A549 (cell line): ENCODE measurements at regions not wholly inside any gene's neighbourhood (a gene's known extent, or its start where the extent isn't known, plus 50 kb on each side); places are given as distances from the start of the nearest gene placed in this dataset.

Source experiments
- ATAC-seq, 2 experiments: fragments of 200-7000 bp in 1 of 2; fragments of >200 bp in 1 of 2; cut with Nextera tagmentation in 1 of 2; cut with Tn5 transposase in 1 of 2; 3 replicates each; pipeline versions ENCODE4 v1.8.0 to v1.9.1; 2018 to 2020; ENCODE audit warnings: mild to moderate bottlenecking in 1 of 2, moderate library complexity in 1 of 2
- CTCF ChIA-PET: fragments of 300-600 bp; sonication (Branson Sonifier 250); formaldehyde crosslinking; extraction: SDS; loops from one replicate; lab custom pipeline; 2021; ENCODE audit warnings: antibody characterized with exemption, inconsistent platforms; lab: Yijun Ruan, JAX
- POLR2A ChIA-PET: fragments of 350-600 bp; formaldehyde crosslinking; extraction: SDS; loops from one replicate; lab custom pipeline; 2021; ENCODE audit warnings: antibody characterized with exemption, inconsistent platforms; lab: Yijun Ruan, JAX
- DNase-seq, 2 experiments: peaks; one replicate each; pipeline versions ENCODE4 v3.0.0 to v3.0.0-alpha.2; 2011 to 2016; ENCODE audit warnings: low read depth in 1 of 2, low spot score in 1 of 2
- FAIRE-seq: peaks from 2 replicates; lab custom pipeline; 2011; peaks lifted over from hg19 to GRCh38; lab: Jason Lieb, UNC
- H3K27ac ChIP-seq, 2 experiments: fragments of >200 bp; sonication (Bioruptor Twin); formaldehyde crosslinking; 3 replicates each; pipeline ENCODE4 v1.5.1; 2016 to 2017
- H3K4me1 ChIP-seq: fragments of >200 bp; sonication (Bioruptor Twin); formaldehyde crosslinking; 3 replicates; pipeline ENCODE4 v1.6.1; 2016
- H3K4me2 ChIP-seq: fragments of >200 bp; sonication (Bioruptor Twin); formaldehyde crosslinking; 3 replicates; pipeline ENCODE4 v1.6.1; 2016
- H3K4me3 ChIP-seq: fragments of >200 bp; sonication (Bioruptor Twin); formaldehyde crosslinking; 3 replicates; pipeline ENCODE4 v1.5.1; 2016
- H3K9me3 ChIP-seq: fragments of >200 bp; sonication (Bioruptor Twin); formaldehyde crosslinking; 3 replicates; pipeline ENCODE4 v1.6.1; 2016
- CBX2 ChIP-seq: fragments of 200-600 bp; sonication (generic); IDR thresholded peaks from 2 replicates; pipeline ENCODE4 v1.6.1; 2016; ENCODE audit warnings: low read depth, mild to moderate bottlenecking, borderline replicate concordance
- CHD2 ChIP-seq: fragments of 150-350 bp; IDR thresholded peaks from 2 replicates; pipeline ENCODE4 v1.6.1; 2014; ENCODE audit warnings: low read length; ENCODE audit not compliant: partially characterized antibody
- EHMT2 ChIP-seq: fragments of 200-600 bp; sonication (generic); IDR thresholded peaks from 2 replicates; pipeline ENCODE4 v1.6.1; 2016; ENCODE audit warnings: antibody characterized with exemption, low read depth, mild to moderate bottlenecking, moderate library complexity
- ESRRA ChIP-seq: fragments of 150-350 bp; IDR thresholded peaks from 2 replicates; pipeline ENCODE4 v1.6.1; 2014; ENCODE audit warnings: mild to moderate bottlenecking, low read length, borderline replicate concordance
- FOSB ChIP-seq: fragments of 250-450 bp; sonication (Bioruptor Pico); IDR thresholded peaks from 2 replicates; pipeline ENCODE4 v1.5.0; 2020; ENCODE audit warnings: mild to moderate bottlenecking, moderate library complexity
- FOSL2 ChIP-seq, 2 experiments: fragments of 450-650 bp in 1 of 2; fragments of >200 bp in 1 of 2; sonication (Bioruptor Twin) in 1 of 2; formaldehyde crosslinking; IDR thresholded peaks; 2 replicates each; pipeline versions ENCODE4 v1.5.0 to v1.6.1; 2016 to 2020; ENCODE audit warnings: mild to moderate bottlenecking in 1 of 2, moderate library complexity in 1 of 2
- FOXS1 ChIP-seq: fragments of 250-450 bp; sonication (Bioruptor Pico); IDR thresholded peaks from 2 replicates; pipeline ENCODE4 v1.5.0; 2020; ENCODE audit warnings: mild to moderate bottlenecking, moderate library complexity
- GATA3 ChIP-seq: IDR thresholded peaks from 2 replicates; pipeline ENCODE4 v1.6.1; 2012; ENCODE audit warnings: borderline replicate concordance
- HEYL ChIP-seq: fragments of 250-450 bp; sonication (Bioruptor Pico); IDR thresholded peaks from 2 replicates; pipeline ENCODE4 v1.8.0; 2021; ENCODE audit warnings: mild to moderate bottlenecking, moderate library complexity
- HOXA7 ChIP-seq: fragments of 250-450 bp; sonication (Bioruptor Pico); IDR thresholded peaks from 2 replicates; pipeline ENCODE4 v1.5.0; 2020; ENCODE audit warnings: mild to moderate bottlenecking, moderate library complexity
- HOXB13 ChIP-seq: fragments of 250-450 bp; sonication (Bioruptor Pico); IDR thresholded peaks from 2 replicates; pipeline ENCODE4 v1.5.0; 2020; ENCODE audit warnings: low read depth, mild to moderate bottlenecking, moderate library complexity
- HOXB5 ChIP-seq: fragments of 250-450 bp; sonication (Bioruptor Pico); IDR thresholded peaks from 2 replicates; pipeline ENCODE4 v1.5.0; 2020; ENCODE audit warnings: mild to moderate bottlenecking, moderate library complexity
- JUNB ChIP-seq: fragments of >200 bp; sonication (Bioruptor Twin); formaldehyde crosslinking; IDR thresholded peaks from 2 replicates; pipeline ENCODE4 v1.6.1; 2016
- KDM5A ChIP-seq: fragments of 200-600 bp; sonication (generic); IDR thresholded peaks from 2 replicates; pipeline ENCODE4 v1.6.1; 2016; ENCODE audit warnings: antibody characterized with exemption, mild to moderate bottlenecking
- MAZ ChIP-seq: fragments of 150-350 bp; IDR thresholded peaks from 2 replicates; pipeline ENCODE4 v1.6.1; 2014; ENCODE audit warnings: antibody characterized with exemption, low read depth, low read length, borderline replicate concordance
- MYC ChIP-seq: IDR thresholded peaks from 2 replicates; pipeline ENCODE4 v1.6.1; 2012; ENCODE audit warnings: mild to moderate bottlenecking, inconsistent platforms, low read length, improper control_type of control experiment, borderline replicate concordance
- NFE2L2 ChIP-seq: fragments of 150-350 bp; conservative IDR thresholded peaks from 2 replicates; pipeline ENCODE4 v1.6.1; 2014; ENCODE audit warnings: low read length
- NPAS2 ChIP-seq: fragments of 250-450 bp; sonication (Bioruptor Pico); IDR thresholded peaks from 2 replicates; pipeline ENCODE4 v1.8.0; 2022; ENCODE audit warnings: mild to moderate bottlenecking, moderate library complexity, borderline replicate concordance
- POLR2A ChIP-seq: IDR thresholded peaks from 2 replicates; pipeline ENCODE4 v1.6.1; 2012; ENCODE audit warnings: mild to moderate bottlenecking, low read length
- RARB ChIP-seq: fragments of 250-450 bp; sonication (Bioruptor Pico); IDR thresholded peaks from 2 replicates; pipeline ENCODE4 v1.8.0; 2021; ENCODE audit warnings: mild to moderate bottlenecking, moderate library complexity
- RFX5 ChIP-seq: fragments of 450-650 bp; IDR thresholded peaks from 2 replicates; pipeline ENCODE4 v1.7.1; 2014; ENCODE audit warnings: antibody characterized with exemption, mild to moderate bottlenecking, moderate library complexity
- TFCP2L1 ChIP-seq: fragments of 250-450 bp; sonication (Bioruptor Pico); IDR thresholded peaks from 2 replicates; pipeline ENCODE4 v1.5.0; 2021; ENCODE audit warnings: mild to moderate bottlenecking
- TP53 ChIP-seq: fragments of 250-450 bp; sonication (Bioruptor Pico); IDR thresholded peaks from 2 replicates; pipeline ENCODE4 v1.5.0; 2021; ENCODE audit warnings: mild to moderate bottlenecking, moderate library complexity
- ZC3H11A ChIP-seq: fragments of 450-650 bp; IDR thresholded peaks from 2 replicates; pipeline ENCODE4 v1.6.1; 2014; ENCODE audit warnings: antibody characterized with exemption, mild to moderate bottlenecking
- ZFP36 ChIP-seq: fragments of 450-650 bp; IDR thresholded peaks from 2 replicates; pipeline ENCODE4 v1.6.1; 2014; ENCODE audit warnings: borderline replicate concordance; ENCODE audit not compliant: partially characterized antibody
- ZNF302 ChIP-seq: fragments of 250-450 bp; sonication (Bioruptor Pico); IDR thresholded peaks from 2 replicates; pipeline ENCODE4 v1.9.0; 2021; ENCODE audit warnings: inconsistent platforms, mild to moderate bottlenecking, moderate library complexity
- ZSCAN20 ChIP-seq: fragments of 250-450 bp; sonication (Bioruptor Pico); IDR thresholded peaks from 2 replicates; pipeline ENCODE4 v1.8.0; 2022; ENCODE audit warnings: mild to moderate bottlenecking, moderate library complexity
- WGBS: methylation state at CpG from one replicate; pipeline ENCODE4 v1.1.6; 2017; ENCODE audit errors: missing lambda C conversion rate; 5-methylcytosine and 5-hydroxymethylcytosine counted together
- TF ChIP-seq, protein P1 (sequence below): fragments of 200-600 bp; sonication (generic); IDR thresholded peaks from 2 replicates; pipeline ENCODE4 v1.6.1; 2016; ENCODE audit warnings: antibody characterized with exemption, mild to moderate bottlenecking, moderate library complexity
- TF ChIP-seq, protein P2 (sequence below): fragments of >200 bp; sonication (Bioruptor Twin); formaldehyde crosslinking; IDR thresholded peaks from 2 replicates; pipeline ENCODE4 v1.6.1; 2016
- TF ChIP-seq, protein P3 (sequence below): IDR thresholded peaks from 2 replicates; pipeline ENCODE4 v1.6.1; 2012
- TF ChIP-seq, protein P4 (sequence below): fragments of >200 bp; sonication (Bioruptor Twin); formaldehyde crosslinking; IDR thresholded peaks from 3 replicates; pipeline ENCODE4 v1.6.1; 2016

DNA sequence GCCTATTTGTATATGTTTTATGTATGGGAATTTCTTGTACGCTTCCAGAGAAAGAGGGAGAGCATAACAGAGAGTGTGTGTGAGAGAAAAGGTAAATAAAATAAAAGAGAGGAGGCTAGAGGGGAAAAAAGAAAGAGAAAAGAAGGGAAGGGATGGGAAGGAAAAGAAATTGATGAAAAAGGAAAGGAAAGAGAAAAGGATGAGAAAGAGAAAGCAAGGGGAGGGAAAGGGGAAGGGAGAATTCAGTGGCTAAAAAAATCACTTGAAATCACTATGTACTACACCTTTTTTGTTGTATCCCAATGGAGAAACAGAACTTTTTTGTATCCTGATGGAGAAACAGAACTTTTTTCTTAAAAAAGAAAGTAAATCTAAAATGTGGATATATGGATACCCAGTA lies 165.5 kb upstream of the MBNL1 start:
- POLR2A ChIA-PET: no interaction called here
- TF ChIP-seq CHD2 (no peak), KDM5A (no peak), HOXB13 (CRISPR knock-in tag) (no peak), ESRRA (no peak), MYC (no peak), FOSB (CRISPR knock-in tag) (no peak), ZFP36 (no peak), TFCP2L1 (no peak), RARB (CRISPR knock-in tag) (no peak), MAZ (no peak), POLR2A (no peak), GATA3 (no peak), CBX2 (no peak), HOXB5 (CRISPR knock-in tag) (no peak)
- TF ChIP-seq, protein P1, sequence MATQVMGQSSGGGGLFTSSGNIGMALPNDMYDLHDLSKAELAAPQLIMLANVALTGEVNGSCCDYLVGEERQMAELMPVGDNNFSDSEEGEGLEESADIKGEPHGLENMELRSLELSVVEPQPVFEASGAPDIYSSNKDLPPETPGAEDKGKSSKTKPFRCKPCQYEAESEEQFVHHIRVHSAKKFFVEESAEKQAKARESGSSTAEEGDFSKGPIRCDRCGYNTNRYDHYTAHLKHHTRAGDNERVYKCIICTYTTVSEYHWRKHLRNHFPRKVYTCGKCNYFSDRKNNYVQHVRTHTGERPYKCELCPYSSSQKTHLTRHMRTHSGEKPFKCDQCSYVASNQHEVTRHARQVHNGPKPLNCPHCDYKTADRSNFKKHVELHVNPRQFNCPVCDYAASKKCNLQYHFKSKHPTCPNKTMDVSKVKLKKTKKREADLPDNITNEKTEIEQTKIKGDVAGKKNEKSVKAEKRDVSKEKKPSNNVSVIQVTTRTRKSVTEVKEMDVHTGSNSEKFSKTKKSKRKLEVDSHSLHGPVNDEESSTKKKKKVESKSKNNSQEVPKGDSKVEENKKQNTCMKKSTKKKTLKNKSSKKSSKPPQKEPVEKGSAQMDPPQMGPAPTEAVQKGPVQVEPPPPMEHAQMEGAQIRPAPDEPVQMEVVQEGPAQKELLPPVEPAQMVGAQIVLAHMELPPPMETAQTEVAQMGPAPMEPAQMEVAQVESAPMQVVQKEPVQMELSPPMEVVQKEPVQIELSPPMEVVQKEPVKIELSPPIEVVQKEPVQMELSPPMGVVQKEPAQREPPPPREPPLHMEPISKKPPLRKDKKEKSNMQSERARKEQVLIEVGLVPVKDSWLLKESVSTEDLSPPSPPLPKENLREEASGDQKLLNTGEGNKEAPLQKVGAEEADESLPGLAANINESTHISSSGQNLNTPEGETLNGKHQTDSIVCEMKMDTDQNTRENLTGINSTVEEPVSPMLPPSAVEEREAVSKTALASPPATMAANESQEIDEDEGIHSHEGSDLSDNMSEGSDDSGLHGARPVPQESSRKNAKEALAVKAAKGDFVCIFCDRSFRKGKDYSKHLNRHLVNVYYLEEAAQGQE: no peak
- DNase-seq (no peak), FAIRE-seq (no peak), ATAC-seq (no peak)
- H3K4me2 ChIP-seq: no peak overlapping the region
- H3K4me1 ChIP-seq: no peaks in the 10 kb centered on the region
- CTCF ChIA-PET: no interaction called here
- no peaks in the 10 kb centered on the region for H3K9me3 ChIP-seq
- WGBS: 93% methylated on average over 1 of the region's 1 CpG
- H3K27ac ChIP-seq: no peak overlapping the region
- no peak overlapping the region for H3K4me3 ChIP-seq

DNA sequence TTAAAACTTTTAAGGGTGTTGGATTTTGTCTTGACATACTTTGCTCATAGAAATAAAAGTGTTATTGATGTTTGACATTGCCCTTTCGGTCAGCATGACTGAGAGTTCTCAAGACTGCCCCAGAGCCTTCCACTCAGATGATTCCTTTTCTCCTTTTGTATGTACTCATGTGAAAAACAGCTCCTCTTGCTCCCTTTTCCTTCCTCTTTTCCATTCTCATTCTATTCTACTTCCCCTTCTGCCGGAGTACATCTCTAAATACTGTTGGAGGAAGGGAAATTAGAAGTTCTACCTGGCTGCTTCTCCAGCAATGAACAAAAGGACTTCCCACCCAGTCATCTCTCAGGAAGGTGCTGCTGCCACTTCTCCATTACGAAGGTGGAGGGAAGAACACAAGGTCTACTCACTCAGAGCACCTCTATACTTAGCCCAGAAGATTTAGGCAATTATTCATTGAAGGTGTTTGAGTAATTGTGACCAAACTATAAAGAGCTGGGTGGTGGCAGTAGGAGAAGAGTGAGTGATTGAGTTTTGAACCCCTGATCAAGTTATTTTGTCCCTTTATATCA lies 163.8 kb upstream of the MBNL1 start:
- no peaks in the 10 kb centered on the region for H3K9me3 ChIP-seq
- no peak for TF ChIP-seq HEYL
- no peak for TF ChIP-seq ZSCAN20 (CRISPR knock-in tag)
- TF ChIP-seq POLR2A: no peak
- no peak for TF ChIP-seq ZC3H11A
- TF ChIP-seq FOSL2 (IDR thresholded peaks at IDR 0.05): no peak
- no peak for TF ChIP-seq FOSL2 (CRISPR knock-in tag; IDR thresholded peaks at IDR 0.05)
- TF ChIP-seq, protein P2, sequence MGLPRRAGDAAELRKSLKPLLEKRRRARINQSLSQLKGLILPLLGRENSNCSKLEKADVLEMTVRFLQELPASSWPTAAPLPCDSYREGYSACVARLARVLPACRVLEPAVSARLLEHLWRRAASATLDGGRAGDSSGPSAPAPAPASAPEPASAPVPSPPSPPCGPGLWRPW: no peak
- no peak for TF ChIP-seq TP53 (CRISPR knock-in tag)
- TF ChIP-seq, protein P1: no peak
- TF ChIP-seq, protein P3, sequence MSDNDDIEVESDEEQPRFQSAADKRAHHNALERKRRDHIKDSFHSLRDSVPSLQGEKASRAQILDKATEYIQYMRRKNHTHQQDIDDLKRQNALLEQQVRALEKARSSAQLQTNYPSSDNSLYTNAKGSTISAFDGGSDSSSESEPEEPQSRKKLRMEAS: no peak
- no peak for TF ChIP-seq KDM5A
- TF ChIP-seq, protein P4, sequence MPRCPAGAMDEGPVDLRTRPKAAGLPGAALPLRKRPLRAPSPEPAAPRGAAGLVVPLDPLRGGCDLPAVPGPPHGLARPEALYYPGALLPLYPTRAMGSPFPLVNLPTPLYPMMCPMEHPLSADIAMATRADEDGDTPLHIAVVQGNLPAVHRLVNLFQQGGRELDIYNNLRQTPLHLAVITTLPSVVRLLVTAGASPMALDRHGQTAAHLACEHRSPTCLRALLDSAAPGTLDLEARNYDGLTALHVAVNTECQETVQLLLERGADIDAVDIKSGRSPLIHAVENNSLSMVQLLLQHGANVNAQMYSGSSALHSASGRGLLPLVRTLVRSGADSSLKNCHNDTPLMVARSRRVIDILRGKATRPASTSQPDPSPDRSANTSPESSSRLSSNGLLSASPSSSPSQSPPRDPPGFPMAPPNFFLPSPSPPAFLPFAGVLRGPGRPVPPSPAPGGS: no peak
- TF ChIP-seq NPAS2 (CRISPR knock-in tag): no peak
- no peak for TF ChIP-seq CHD2
- no peak for TF ChIP-seq NFE2L2
- no peak for TF ChIP-seq RFX5
- TF ChIP-seq JUNB: no peak
- TF ChIP-seq ZNF302: no peak
- no peak for TF ChIP-seq EHMT2
- no peak for TF ChIP-seq FOXS1 (CRISPR knock-in tag)
- no peak for TF ChIP-seq HOXA7
- TF ChIP-seq, all 56 proteins: peak for 0
- POLR2A ChIA-PET: no interaction called here
- DNase-seq (no peak), FAIRE-seq (no peak), ATAC-seq (no peak)
- no peak overlapping the region for H3K4me3 ChIP-seq
- no peak overlapping the region for H3K4me2 ChIP-seq
- H3K27ac ChIP-seq: no peak overlapping the region
- WGBS: 93% methylated on average over 3 of the region's 3 CpGs
- CTCF ChIA-PET: interaction anchor here (1.1 kb wide), 1 partner anchor 34 kb away, joined by 3 read pairs; no protein-coding TSS in a partner anchor
- H3K4me1 ChIP-seq: no peaks in the 10 kb centered on the region
